Stomach smooth muscle (tissue), 2 donors: ENCODE measurements at regions not wholly inside any gene's neighbourhood (a gene's known extent, or its start where the extent isn't known, plus 50 kb on each side); places are given as distances from the start of the nearest gene placed in this dataset.
"Not testable (repeated sequence)": the region's sequence is repeated elsewhere in the genome, so short reads cannot be mapped to it uniquely, and the experiment has no call there.

Experiments
- H3K27ac ChIP-seq: one replicate; pipeline ENCODE4 v1.7.0; 2013; ENCODE audit warnings: mild to moderate bottlenecking, low read length, inconsistent platforms
- H3K27me3 ChIP-seq, 2 donors: one replicate each; pipeline ENCODE4 v1.7.0; 2013; ENCODE audit warnings: low read length in 2 of 2; ENCODE audit not compliant: insufficient read depth in 2 of 2, control insufficient read depth in 1 of 2
- H3K36me3 ChIP-seq, 2 donors: one replicate each; pipeline ENCODE4 v1.7.0; 2013; ENCODE audit warnings: low read length in 2 of 2; ENCODE audit not compliant: control insufficient read depth in 2 of 2, insufficient read depth in 2 of 2
- H3K4me1 ChIP-seq: one replicate; pipeline ENCODE4 v1.7.0; 2013; ENCODE audit warnings: low read length; ENCODE audit not compliant: control insufficient read depth, insufficient read depth
- H3K4me3 ChIP-seq, 2 donors: one replicate each; pipeline ENCODE4 v1.7.0; 2013; ENCODE audit warnings: low read length in 2 of 2
- H3K9ac ChIP-seq, 2 donors: one replicate each; pipeline ENCODE4 v1.7.0; 2013; ENCODE audit warnings: low read length in 2 of 2, mild to moderate bottlenecking in 1 of 2
- H3K9me3 ChIP-seq, 2 donors: one replicate each; pipeline ENCODE4 v1.7.0; 2013; ENCODE audit warnings: low read length in 2 of 2; ENCODE audit not compliant: control insufficient read depth in 2 of 2
- donor health status: healthy.
- donor health status: Pancreatic carcinoma.

DNA sequence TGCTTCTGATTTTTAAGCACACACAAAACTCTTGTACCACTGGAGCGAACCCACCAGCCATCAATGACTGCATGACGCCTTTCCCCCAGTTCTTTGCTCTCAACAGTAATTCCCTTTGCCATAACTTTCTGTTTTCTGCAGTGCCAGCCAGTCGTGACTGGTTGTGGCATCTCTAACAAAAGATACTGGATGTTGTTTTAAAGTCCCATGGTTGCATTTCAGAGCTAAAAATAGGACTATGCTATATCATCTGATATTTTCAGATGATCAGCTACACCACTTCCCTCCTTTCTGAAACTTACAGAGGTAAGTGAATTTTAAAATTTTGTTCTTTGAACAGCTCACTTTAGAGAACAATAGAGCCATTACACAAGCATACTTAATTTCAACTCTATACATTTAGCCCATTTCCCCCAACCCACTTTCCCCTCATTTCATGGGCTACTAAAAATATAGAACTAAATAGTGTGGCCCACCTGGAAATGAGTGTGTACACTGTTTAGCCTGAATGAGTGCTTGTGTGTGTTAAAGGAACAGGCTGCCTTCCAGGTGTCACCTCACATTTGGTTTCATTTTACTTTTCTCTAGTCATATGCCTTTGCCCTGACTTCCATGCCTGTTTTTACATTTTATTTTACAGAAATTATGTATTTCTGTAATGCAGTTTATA lies 136.9 kb upstream of the ZC3H12C start:
- H3K27me3 ChIP-seq, result peaks cover 4% of the 10 kb centered on the region in 2 donors

DNA sequence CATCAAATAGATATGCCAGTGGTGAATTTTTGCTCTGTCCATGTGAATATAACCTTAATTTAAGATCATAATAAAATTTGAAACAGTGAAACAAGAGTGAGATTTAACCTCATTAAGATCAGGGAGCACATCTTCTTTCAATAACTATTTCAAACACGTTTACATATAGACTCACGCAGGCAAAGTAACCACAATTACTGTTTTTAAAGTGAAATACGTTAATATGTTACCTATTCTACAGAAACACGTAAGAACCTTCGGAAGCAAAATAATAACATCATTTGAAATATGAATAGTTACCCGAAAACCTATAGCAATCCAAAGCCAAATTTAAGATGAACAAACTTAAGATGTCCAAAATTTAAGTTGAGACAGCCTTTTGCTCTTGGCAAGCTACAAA lies 136.2 kb upstream of the ZC3H12C start:
- no peaks in the 10 kb centered on the region for H3K4me1 ChIP-seq
- H3K36me3 ChIP-seq, result no peaks in the 10 kb centered on the region
- no peak overlapping the region for H3K9ac ChIP-seq
- H3K27ac ChIP-seq, result no peak overlapping the region
- H3K4me3 ChIP-seq, result no peak overlapping the region
- H3K27me3 ChIP-seq, result peaks cover 4% of the 10 kb centered on the region in 2 donors
- H3K9me3 ChIP-seq, result no peaks in the 10 kb centered on the region

More for the DNA sequence above, 136.9 kb upstream of the ZC3H12C start:
- no peaks in the 10 kb centered on the region for H3K4me1 ChIP-seq
- H3K9ac ChIP-seq, result no peak overlapping the region
- no peak overlapping the region for H3K4me3 ChIP-seq
- H3K27ac ChIP-seq, result no peak overlapping the region
- H3K36me3 ChIP-seq, result no peaks in the 10 kb centered on the region
- H3K9me3 ChIP-seq, result no peaks in the 10 kb centered on the region

GRCh38 chr11:109957601-109958000 lies 135.6 kb upstream of the ZC3H12C start:
- Histone ChIP-seq H3K4me1 (no peaks in the 10 kb centered on the region), H3K9me3 (no peaks in the 10 kb centered on the region), H3K9ac (no peak overlapping the region), H3K27ac (no peak overlapping the region), H3K36me3 (no peaks in the 10 kb centered on the region), H3K4me3 (no peak overlapping the region), H3K27me3 (peaks cover 4% of the 10 kb centered on the region in 2 donors)

- Histone ChIP-seq H3K4me3 (no peak overlapping the region), H3K9ac (no peak overlapping the region), H3K4me1 (no peaks in the 10 kb centered on the region), H3K27ac (no peak overlapping the region), H3K27me3 (peaks cover 4% of the 10 kb centered on the region in 2 donors), H3K9me3 (no peaks in the 10 kb centered on the region), H3K36me3 (no peaks in the 10 kb centered on the region)
Measured at GRCh38 chr11:109958131-109958820, 134.9 kb upstream of the ZC3H12C start.

DNA sequence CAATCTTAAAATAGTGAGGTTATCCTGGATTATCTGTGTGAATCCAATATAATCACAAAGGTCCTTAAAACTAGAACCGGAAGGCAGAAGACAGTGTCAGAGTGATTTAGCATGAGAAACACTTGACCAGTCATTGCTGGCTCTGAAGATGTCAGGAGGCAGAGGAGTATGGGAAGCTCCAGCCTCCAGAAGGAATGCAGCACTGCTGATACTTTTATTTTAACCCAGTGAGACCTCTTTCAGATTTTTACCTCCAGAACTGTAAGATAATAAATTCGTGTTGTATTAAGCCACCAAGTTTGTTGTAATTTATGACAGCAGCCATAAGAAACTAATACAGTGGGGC lies 134.4 kb upstream of the ZC3H12C start:
- Histone ChIP-seq H3K4me3 (no peak overlapping the region), H3K9ac (no peak overlapping the region), H3K27ac (no peak overlapping the region), H3K9me3 (no peaks in the 10 kb centered on the region), H3K27me3 (peaks cover 4% of the 10 kb centered on the region in 2 donors), H3K4me1 (no peaks in the 10 kb centered on the region), H3K36me3 (no peaks in the 10 kb centered on the region)

- H3K4me1 ChIP-seq, result no peaks in the 10 kb centered on the region
- no peak overlapping the region for H3K9ac ChIP-seq
- H3K36me3 ChIP-seq, result no peaks in the 10 kb centered on the region
- no peak overlapping the region for H3K27ac ChIP-seq
- H3K9me3 ChIP-seq, result no peaks in the 10 kb centered on the region
- H3K27me3 ChIP-seq, result no peaks in the 10 kb centered on the region
- H3K4me3 ChIP-seq, result no peak overlapping the region
Measured at GRCh38 chr11:109960831-109961230, 132.4 kb upstream of the ZC3H12C start.

- H3K4me3 ChIP-seq, result no peak overlapping the region
- no peaks in the 10 kb centered on the region for H3K4me1 ChIP-seq
- H3K27me3 ChIP-seq, result no peaks in the 10 kb centered on the region
- no peak overlapping the region for H3K27ac ChIP-seq
- no peaks in the 10 kb centered on the region for H3K9me3 ChIP-seq
- no peak overlapping the region for H3K9ac ChIP-seq
- no peaks in the 10 kb centered on the region for H3K36me3 ChIP-seq
Measured at GRCh38 chr11:109961261-109961660, 131.9 kb upstream of the ZC3H12C start.

DNA sequence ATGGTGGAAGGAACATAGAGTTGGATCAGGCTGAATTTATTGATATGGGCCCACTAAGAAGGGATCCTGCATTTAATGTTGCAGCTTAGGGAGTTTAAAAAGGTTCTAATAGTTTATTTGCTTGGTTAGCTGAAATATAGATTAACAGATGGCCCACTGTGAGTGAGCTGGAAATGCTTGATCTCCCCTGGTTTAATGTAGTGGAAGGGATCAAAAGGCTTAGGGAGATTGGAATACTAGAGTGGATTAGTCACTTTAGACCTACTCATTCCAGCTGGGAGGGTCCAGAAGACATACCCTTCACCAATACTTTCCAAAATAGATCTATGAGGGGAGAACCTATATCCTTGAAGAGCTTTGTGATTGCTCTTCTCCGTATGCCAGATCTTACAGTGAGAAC lies 130.1 kb upstream of the ZC3H12C start:
- Histone ChIP-seq H3K27ac (no peak overlapping the region), H3K27me3 (no peaks in the 10 kb centered on the region), H3K9ac (no peak overlapping the region), H3K4me3 (no peak overlapping the region), H3K36me3 (no peaks in the 10 kb centered on the region), H3K9me3 (no peaks in the 10 kb centered on the region), H3K4me1 (no peaks in the 10 kb centered on the region)

- no peak overlapping the region for H3K9ac ChIP-seq
- no peak overlapping the region for H3K4me3 ChIP-seq
- H3K9me3 ChIP-seq, result no peaks in the 10 kb centered on the region
- no peaks in the 10 kb centered on the region for H3K4me1 ChIP-seq
- no peaks in the 10 kb centered on the region for H3K36me3 ChIP-seq
- no peaks in the 10 kb centered on the region for H3K27me3 ChIP-seq
- no peak overlapping the region for H3K27ac ChIP-seq
Measured at GRCh38 chr11:109964487-109964886, 128.7 kb upstream of the ZC3H12C start.

DNA sequence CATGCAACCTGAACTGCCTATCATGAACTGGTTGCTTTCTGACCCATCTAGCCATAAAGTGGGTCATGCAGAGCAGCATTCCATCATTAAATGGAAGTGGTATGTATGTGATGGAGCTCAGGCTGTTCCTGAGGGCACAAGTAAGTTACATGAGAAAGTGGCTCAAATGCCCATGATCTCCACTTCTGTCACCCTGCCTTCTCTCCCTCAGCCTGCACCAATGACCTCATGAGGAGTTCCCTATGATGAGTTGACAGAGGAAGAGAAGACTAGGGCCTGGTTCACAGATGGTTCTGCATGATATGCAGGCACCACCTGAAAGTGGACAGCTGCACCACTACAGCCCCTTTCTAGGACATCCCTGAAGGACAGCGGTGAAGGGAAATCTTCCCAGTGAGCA lies 127.7 kb upstream of the ZC3H12C start:
- H3K27me3 ChIP-seq, H3K4me3 ChIP-seq, H3K9ac ChIP-seq, H3K27ac ChIP-seq, H3K4me1 ChIP-seq, H3K9me3 ChIP-seq, H3K36me3 ChIP-seq: not testable (repeated sequence)

- not testable (repeated sequence) for H3K36me3 ChIP-seq, H3K4me1 ChIP-seq, H3K27me3 ChIP-seq, H3K27ac ChIP-seq, H3K9me3 ChIP-seq, H3K4me3 ChIP-seq, H3K9ac ChIP-seq
Measured at GRCh38 chr11:109965926-109966325, 127.3 kb upstream of the ZC3H12C start.
